ENCODE measurements at regions not wholly inside any gene's neighbourhood (a gene's known extent, or its start where the extent isn't known, plus 50 kb on each side); places are given as distances from the start of the nearest gene placed in this dataset.

DNA sequence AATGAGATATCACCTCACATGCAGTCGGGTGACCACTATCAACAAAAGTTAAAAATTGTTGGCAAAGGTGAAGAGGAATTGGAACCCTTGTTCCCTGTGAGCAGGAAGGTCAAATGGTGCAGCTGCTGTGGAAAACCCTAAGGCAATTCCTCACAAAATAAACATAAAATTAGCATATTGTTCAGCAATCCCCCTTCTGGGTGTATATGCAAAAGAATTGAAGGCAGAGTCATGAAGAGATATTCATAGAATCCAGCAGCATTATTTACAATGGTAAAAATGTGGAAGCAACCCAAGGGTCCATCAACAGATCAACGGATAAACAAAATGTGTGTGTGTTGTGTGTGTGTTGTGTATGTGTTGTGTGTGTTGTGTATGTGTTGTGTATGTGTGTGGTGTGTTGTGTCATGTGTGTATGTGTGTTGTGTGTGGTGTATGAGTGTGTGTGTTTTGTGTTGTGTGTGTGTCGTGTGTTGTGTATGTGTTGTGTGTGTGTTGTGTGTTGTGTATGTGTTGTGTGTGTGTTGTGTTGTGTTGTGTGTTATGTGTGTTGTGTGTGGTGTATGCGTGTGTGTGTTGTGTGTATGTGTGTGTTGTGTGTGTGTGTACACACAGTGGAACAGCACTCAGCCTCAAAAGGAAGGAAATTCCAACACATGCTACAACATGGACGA lies 245.1 kb downstream of the ERMARD start (continued):
- TF ChIP-seq, protein P1, sequence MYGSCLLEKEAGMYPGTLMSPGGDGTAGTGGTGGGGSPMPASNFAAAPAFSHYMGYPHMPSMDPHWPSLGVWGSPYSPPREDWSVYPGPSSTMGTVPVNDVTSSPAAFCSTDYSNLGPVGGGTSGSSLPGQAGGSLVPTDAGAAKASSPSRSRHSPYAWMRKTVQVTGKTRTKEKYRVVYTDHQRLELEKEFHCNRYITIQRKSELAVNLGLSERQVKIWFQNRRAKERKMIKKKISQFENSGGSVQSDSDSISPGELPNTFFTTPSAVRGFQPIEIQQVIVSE (CRISPR knock-in tag; IDR thresholded peaks at IDR 0.05; ENCODE audit: borderline replicate concordance) = no peak
- TF ChIP-seq ZNF416 (CRISPR knock-in tag; IDR thresholded peaks at IDR 0.05) = no peak

DNA sequence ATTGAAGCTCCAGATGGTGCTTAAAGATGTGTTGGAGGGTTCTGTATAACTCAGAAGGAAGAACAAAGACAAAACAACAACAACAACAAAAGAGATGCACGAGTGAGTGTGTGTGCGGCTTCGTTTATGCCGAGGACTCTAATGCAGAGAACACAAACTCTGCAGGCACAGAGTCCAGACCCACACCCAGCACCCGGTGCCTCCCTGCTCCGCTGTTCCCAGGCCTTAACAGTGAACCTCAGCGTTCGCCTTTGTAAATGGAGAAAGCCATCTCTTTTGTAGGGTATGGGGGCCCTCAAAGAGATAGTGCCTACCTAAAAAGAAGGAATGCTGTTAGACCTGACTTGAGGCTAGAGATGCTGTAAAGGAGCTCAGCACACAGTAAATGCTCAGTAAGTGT lies 243.3 kb downstream of the ERMARD start:
- CTCF ChIA-PET = no interaction called here
- H3K27ac Mint-ChIP-seq = no peak overlapping the region
- no peak for DNase-seq (ENCODE audit: low spot score)
- no peak overlapping the region for H3K4me3 Mint-ChIP-seq
- H3K9me3 Mint-ChIP-seq = peaks cover 8% of the 10 kb centered on the region; the same call in 1 of the 2 replicates
- TF ChIP-seq, protein P2, sequence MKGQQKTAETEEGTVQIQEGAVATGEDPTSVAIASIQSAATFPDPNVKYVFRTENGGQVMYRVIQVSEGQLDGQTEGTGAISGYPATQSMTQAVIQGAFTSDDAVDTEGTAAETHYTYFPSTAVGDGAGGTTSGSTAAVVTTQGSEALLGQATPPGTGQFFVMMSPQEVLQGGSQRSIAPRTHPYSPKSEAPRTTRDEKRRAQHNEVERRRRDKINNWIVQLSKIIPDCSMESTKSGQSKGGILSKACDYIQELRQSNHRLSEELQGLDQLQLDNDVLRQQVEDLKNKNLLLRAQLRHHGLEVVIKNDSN (CRISPR knock-in tag; IDR thresholded peaks at IDR 0.05) = no peak
- no peak for TF ChIP-seq PRRX2 (CRISPR knock-in tag; IDR thresholded peaks at IDR 0.05)
- no peak for TF ChIP-seq NFATC4 (CRISPR knock-in tag; IDR thresholded peaks at IDR 0.05)
- TF ChIP-seq, protein P3, sequence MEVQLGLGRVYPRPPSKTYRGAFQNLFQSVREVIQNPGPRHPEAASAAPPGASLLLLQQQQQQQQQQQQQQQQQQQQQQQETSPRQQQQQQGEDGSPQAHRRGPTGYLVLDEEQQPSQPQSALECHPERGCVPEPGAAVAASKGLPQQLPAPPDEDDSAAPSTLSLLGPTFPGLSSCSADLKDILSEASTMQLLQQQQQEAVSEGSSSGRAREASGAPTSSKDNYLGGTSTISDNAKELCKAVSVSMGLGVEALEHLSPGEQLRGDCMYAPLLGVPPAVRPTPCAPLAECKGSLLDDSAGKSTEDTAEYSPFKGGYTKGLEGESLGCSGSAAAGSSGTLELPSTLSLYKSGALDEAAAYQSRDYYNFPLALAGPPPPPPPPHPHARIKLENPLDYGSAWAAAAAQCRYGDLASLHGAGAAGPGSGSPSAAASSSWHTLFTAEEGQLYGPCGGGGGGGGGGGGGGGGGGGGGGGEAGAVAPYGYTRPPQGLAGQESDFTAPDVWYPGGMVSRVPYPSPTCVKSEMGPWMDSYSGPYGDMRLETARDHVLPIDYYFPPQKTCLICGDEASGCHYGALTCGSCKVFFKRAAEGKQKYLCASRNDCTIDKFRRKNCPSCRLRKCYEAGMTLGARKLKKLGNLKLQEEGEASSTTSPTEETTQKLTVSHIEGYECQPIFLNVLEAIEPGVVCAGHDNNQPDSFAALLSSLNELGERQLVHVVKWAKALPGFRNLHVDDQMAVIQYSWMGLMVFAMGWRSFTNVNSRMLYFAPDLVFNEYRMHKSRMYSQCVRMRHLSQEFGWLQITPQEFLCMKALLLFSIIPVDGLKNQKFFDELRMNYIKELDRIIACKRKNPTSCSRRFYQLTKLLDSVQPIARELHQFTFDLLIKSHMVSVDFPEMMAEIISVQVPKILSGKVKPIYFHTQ (CRISPR knock-in tag; IDR thresholded peaks at IDR 0.05) = no peak
- TF ChIP-seq, protein P4, sequence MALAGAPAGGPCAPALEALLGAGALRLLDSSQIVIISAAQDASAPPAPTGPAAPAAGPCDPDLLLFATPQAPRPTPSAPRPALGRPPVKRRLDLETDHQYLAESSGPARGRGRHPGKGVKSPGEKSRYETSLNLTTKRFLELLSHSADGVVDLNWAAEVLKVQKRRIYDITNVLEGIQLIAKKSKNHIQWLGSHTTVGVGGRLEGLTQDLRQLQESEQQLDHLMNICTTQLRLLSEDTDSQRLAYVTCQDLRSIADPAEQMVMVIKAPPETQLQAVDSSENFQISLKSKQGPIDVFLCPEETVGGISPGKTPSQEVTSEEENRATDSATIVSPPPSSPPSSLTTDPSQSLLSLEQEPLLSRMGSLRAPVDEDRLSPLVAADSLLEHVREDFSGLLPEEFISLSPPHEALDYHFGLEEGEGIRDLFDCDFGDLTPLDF (CRISPR knock-in tag; IDR thresholded peaks at IDR 0.05) = no peak
- TF ChIP-seq ZNF232 (CRISPR knock-in tag; IDR thresholded peaks at IDR 0.05) = no peak
- TF ChIP-seq, protein P5, sequence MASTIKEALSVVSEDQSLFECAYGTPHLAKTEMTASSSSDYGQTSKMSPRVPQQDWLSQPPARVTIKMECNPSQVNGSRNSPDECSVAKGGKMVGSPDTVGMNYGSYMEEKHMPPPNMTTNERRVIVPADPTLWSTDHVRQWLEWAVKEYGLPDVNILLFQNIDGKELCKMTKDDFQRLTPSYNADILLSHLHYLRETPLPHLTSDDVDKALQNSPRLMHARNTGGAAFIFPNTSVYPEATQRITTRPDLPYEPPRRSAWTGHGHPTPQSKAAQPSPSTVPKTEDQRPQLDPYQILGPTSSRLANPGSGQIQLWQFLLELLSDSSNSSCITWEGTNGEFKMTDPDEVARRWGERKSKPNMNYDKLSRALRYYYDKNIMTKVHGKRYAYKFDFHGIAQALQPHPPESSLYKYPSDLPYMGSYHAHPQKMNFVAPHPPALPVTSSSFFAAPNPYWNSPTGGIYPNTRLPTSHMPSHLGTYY (CRISPR knock-in tag; IDR thresholded peaks at IDR 0.05) = no peak
- TF ChIP-seq ZNF671 (CRISPR knock-in tag; IDR thresholded peaks at IDR 0.05) = no peak
- TF ChIP-seq ZNF121 (CRISPR knock-in tag; IDR thresholded peaks at IDR 0.05) = no peak
- TF ChIP-seq, protein P6, sequence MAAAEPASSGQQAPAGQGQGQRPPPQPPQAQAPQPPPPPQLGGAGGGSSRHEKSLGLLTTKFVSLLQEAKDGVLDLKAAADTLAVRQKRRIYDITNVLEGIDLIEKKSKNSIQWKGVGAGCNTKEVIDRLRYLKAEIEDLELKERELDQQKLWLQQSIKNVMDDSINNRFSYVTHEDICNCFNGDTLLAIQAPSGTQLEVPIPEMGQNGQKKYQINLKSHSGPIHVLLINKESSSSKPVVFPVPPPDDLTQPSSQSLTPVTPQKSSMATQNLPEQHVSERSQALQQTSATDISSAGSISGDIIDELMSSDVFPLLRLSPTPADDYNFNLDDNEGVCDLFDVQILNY (CRISPR knock-in tag; IDR thresholded peaks at IDR 0.05) = no peak
- TF ChIP-seq ZNF423 (CRISPR knock-in tag; IDR thresholded peaks at IDR 0.05) = no peak
- no peak for TF ChIP-seq NR2C2 (CRISPR knock-in tag; IDR thresholded peaks at IDR 0.05)
- TF ChIP-seq HMGA2 (CRISPR knock-in tag; IDR thresholded peaks at IDR 0.05) = no peak
- no peaks in the 10 kb centered on the region for H3K27me3 Mint-ChIP-seq (ENCODE audit: low read depth)
- no peak for ATAC-seq
- peaks cover 18% of the 10 kb centered on the region for H3K4me1 Mint-ChIP-seq
- 0 out of 2 replicates have a peak, but pooled peaks cover 2% of the 10 kb centered on the region for H3K36me3 Mint-ChIP-seq
- POLR2A ChIA-PET = interaction anchor here (0.6 kb wide), 1 partner anchor 81 kb away, joined by 3 read pairs; no protein-coding TSS in a partner anchor

DNA sequence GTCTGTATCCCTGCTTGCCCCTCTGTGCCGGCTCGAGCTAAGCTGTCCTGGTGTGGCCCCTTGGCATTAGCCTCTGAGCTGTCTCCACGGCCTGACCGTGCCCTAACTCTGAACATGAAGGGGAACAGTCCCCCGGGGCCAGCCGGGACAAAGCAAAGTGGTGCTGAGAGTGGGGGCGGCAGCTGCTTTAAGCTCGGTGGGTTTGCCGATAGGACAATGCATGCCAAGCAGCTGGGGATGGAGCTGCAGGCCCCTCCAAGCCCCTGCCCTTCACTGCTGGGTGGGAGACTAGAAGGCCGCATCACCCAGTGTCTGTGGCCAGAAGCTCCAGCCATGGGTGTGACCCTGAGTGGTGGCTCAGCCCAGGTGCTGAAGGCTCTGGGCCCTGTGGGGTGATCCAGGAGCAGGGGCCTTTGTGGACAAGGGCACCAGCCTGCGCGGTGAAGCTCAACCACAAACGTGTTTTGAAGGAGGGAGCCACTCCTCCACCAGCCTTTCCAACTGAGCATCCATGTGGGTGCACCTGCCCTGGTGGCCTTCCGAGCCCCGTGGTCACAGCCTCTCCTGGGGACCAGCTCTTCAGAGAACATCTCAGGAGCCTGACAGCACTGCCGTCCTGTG lies 242.5 kb downstream of the ERMARD start:
- H3K4me3 Mint-ChIP-seq = no peak overlapping the region
- POLR2A ChIA-PET = no interaction called here
- no peak for ATAC-seq
- H3K4me1 Mint-ChIP-seq = peaks cover 11% of the 10 kb centered on the region
- no peak for DNase-seq (ENCODE audit: low spot score)
- no peaks in the 10 kb centered on the region for H3K27me3 Mint-ChIP-seq (ENCODE audit: low read depth)
- peaks cover 8% of the 10 kb centered on the region; the same call in 1 of the 2 replicates for H3K9me3 Mint-ChIP-seq
- CTCF ChIA-PET = interaction anchor here (1.0 kb wide), 1 partner anchor 107 kb away, joined by 3 read pairs; no protein-coding TSS in a partner anchor
- no peaks in the 10 kb centered on the region for H3K36me3 Mint-ChIP-seq
- no peak overlapping the region for H3K27ac Mint-ChIP-seq
- TF ChIP-seq GTF2I (CRISPR knock-in tag; conservative IDR thresholded peaks at IDR 0.05) (no peak), FOXP1 (CRISPR knock-in tag; IDR thresholded peaks at IDR 0.05; ENCODE audit: borderline replicate concordance) (no peak), EMX1 (CRISPR knock-in tag; IDR thresholded peaks at IDR 0.05) (no peak), ZBTB21 (CRISPR knock-in tag; IDR thresholded peaks at IDR 0.05; ENCODE audit: borderline replicate concordance) (no peak)
- TF ChIP-seq, protein P7, sequence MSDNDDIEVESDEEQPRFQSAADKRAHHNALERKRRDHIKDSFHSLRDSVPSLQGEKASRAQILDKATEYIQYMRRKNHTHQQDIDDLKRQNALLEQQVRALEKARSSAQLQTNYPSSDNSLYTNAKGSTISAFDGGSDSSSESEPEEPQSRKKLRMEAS (CRISPR knock-in tag; IDR thresholded peaks at IDR 0.05) = no peak
- TF ChIP-seq, protein P8, sequence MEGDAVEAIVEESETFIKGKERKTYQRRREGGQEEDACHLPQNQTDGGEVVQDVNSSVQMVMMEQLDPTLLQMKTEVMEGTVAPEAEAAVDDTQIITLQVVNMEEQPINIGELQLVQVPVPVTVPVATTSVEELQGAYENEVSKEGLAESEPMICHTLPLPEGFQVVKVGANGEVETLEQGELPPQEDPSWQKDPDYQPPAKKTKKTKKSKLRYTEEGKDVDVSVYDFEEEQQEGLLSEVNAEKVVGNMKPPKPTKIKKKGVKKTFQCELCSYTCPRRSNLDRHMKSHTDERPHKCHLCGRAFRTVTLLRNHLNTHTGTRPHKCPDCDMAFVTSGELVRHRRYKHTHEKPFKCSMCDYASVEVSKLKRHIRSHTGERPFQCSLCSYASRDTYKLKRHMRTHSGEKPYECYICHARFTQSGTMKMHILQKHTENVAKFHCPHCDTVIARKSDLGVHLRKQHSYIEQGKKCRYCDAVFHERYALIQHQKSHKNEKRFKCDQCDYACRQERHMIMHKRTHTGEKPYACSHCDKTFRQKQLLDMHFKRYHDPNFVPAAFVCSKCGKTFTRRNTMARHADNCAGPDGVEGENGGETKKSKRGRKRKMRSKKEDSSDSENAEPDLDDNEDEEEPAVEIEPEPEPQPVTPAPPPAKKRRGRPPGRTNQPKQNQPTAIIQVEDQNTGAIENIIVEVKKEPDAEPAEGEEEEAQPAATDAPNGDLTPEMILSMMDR (IDR thresholded peaks at IDR 0.05) = no peak
- TF ChIP-seq, protein P5 (CRISPR knock-in tag; IDR thresholded peaks at IDR 0.05) = no peak

All from WTC11 (cell line).